HG02610 (cell line): ENCODE measurements at regions not wholly inside any gene's neighbourhood (a gene's known extent, or its start where the extent isn't known, plus 50 kb on each side); places are given as distances from the start of the nearest gene placed in this dataset.

ENCODE experiments used
- ATAC-seq: cut with Tn5 transposase; IDR thresholded peaks from one replicate; pipeline ENCODE4 v1.9.1; 2021; ENCODE audit warnings: mild to moderate bottlenecking, moderate library complexity; ENCODE audit not compliant: unreplicated experiment

- ATAC-seq, result no peak
Measured at GRCh38 chr22:49721211-49721763, 106.4 kb downstream of the BRD1 start.

DNA sequence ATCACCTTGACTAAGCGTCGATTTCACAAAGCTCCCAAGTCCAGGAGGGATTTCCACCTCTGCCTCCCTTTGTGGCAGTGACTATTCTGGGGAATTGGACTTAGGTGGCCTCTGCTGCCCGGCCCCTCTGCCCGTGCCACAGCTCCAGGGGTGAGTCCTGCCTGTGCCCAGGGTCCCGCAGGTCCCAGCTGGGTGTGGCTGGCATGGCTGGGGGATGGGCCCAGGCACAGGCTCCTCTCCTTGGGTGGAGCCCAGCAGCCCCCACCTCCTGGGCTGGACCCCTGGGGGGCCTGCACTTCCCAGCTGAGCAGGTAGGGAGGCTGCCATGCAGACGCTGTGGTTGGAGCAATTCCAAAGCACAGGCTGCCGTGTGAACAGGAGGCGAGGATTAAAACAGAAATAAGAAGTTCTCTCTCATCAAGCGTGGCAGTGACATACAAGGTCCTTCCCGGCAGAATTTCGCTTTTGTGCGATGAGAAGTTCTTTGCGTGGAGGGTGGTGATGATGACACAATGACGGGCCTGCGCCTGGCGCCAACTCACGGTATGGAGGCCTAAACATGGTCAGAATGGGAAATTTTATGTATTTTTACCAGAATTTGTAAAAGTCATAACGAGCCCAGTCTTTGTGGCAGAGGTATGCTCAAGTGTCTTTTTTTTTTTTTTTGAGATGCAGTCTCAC, 107.3 kb downstream of the BRD1 start:
- no peak for ATAC-seq

DNA sequence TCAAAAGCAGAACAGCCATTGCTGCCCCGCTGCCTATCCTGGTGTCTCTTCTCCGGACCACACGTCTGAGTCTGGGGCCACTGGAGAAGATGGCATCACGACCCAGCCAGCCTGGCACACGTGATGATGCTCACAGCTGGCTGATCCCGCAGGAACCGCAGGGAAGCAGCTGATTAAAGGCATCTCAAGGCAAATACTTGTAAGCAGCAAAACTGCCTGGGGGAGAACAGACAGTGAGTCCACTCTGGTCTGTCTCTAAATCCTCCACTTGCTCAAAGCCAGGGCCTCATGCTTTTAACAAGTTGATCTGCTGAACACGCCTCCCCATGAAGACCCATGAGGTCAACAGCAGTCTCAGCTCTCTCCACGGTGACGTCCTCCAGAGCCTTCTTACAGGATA, 108.6 kb downstream of the BRD1 start:
- ATAC-seq, result no peak

DNA sequence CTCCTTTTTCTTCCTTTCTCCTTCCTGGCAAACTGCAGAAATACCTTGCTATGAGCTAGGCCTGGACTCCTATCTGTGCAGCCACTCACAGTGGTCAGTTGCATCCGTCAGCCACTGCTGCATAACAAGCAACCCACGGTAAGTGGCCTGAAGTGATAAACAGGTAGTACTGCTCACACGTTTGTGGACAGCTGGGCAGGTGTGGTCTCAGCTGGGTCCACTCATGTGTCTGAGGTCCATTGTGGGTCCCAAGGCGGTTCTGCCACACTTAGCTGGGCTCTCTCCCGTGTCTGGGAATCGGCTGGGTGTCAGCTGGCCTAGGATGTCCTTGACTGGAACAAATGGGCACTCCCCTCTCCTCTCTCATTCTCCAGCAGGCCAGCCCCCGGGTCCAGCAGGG, 109.3 kb downstream of the BRD1 start:
- ATAC-seq, result no peak

GRCh38 chr22:49717322-49717919, 110.3 kb downstream of the BRD1 start:
- no peak for ATAC-seq

DNA sequence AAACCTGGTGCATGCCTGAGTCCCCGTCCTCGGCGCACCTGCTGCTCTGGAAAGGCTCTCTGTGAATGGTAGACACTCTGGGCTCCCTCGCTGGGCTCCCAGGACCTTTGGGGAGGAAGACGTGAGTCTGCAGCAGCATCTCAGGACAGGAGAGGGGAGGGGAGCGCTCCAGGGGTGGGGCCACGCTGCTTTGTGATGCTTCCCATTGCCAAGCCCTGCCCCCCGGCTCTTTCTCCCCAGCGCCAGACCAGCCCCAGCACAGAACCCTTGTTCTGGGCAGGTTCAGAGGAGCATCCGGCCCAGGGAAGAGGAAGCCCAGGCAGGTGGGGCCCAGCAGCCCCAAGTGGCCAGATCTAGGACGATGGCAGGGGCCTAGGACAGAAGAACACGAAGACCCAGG, 111.2 kb downstream of the BRD1 start:
- no peak for ATAC-seq

DNA sequence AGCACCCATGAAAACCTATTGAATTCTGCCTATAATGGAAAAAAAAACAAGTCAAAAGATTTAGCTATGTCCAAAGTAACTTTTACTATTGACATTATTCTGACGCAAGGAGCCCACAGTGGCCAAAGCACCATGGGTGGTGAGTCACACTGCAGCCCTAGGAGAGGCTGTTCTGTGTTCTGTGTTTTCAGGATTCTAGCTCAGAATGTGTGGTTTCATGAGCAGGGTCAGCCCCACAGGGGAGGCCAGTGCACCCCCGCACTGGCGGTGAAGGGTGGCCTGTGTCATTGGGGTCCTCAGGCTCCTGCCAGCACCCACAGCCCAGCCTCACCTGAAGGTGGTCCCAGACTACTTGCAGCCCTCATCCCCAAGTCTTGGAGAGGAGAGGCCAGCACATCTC, 112.2 kb downstream of the BRD1 start:
- no peak for ATAC-seq

GRCh38 chr22:49713003-49713402, 114.7 kb downstream of the BRD1 start:
- no peak for ATAC-seq

DNA sequence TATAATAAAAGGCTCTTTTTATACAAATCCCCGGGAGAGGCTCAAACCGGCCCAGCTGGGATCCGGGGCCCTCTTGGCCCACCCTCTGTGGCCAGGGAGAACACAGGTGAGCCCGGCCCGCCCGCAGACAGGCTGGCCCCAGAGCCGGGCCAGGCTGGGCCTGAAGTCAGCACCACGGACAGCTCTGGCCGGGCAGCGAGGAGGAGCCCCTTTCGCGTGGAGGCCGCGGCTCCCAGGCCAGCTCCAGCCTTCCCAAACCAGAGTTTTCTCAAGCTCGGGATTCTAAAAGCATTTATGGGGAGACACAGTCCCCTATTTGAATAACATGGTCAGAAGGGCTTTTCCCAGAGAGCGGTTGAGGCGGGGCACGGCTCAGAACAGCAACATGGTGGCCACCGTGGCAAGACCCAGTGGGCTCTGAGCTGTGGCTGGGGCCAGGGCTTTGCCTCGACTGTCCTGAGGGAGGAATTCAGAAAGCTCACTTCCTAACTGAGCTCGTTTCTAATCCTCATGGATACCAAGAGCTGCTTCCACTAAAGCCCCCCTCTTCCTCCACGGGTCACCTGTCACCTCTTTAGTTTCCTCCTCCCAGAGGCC, 115.4 kb downstream of the BRD1 start:
- ATAC-seq, result no peak

DNA sequence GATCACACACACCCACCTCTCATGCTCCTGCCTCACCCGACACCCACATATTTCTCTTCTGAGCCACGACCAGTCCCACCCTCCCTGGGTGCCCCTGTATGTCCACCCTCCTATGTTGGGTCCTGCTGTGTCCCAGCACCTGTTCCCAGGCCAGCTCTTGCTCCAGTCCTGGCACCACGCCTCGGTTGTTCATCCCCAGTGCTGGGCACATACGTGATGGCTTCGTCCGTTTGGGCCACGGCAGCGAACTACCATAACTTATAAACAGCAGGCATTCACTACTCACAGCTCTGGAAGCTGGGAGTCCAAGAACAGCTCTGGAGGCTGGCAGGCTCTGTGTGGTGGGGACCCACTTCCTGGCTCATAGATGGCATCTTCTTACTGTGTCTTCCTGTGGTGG, 116.9 kb downstream of the BRD1 start:
- no peak for ATAC-seq

- no peak for ATAC-seq
Measured at GRCh38 chr22:49709464-49709863, 118.2 kb downstream of the BRD1 start.

DNA sequence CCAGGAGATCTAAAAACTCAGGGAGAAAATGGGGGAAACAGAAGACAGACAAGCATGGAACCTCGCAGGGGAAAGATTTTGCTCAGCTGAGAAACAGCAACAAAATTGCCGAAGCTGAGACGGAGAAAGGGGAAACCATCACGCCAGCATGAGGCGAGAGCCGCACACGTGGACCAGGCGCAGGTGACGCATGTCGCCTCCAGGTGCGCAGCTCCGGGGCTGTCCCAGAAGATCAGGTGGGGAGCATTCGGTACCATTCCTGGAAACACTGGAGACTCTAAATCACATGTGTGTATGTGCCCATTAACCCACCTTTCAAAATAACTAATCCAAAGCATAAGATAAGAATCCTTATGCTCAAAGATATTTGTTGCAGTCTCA, 121.7 kb downstream of the BRD1 start:
- no peak for ATAC-seq

GRCh38 chr22:49705216-49705971, 122.3 kb downstream of the BRD1 start:
- ATAC-seq, result no peak

- ATAC-seq, result no peak
Measured at GRCh38 chr22:49704345-49705215, 123.1 kb downstream of the BRD1 start.

- no peak for ATAC-seq
Measured at GRCh38 chr22:49703990-49704344, 123.7 kb downstream of the BRD1 start.

- no peak for ATAC-seq
Measured at GRCh38 chr22:49703505-49703904, 124.2 kb downstream of the BRD1 start.

GRCh38 chr22:49702068-49702397, 125.6 kb downstream of the BRD1 start:
- ATAC-seq, result no peak

GRCh38 chr22:49701380-49702067, 126.1 kb downstream of the BRD1 start:
- no peak for ATAC-seq

- no peak for ATAC-seq
Measured at GRCh38 chr22:49699928-49700498, 127.7 kb downstream of the BRD1 start.

GRCh38 chr22:49699476-49699875, 128.2 kb downstream of the BRD1 start:
- no peak for ATAC-seq
